Adipocyte (in vitro differentiated cells): ENCODE measurements at regions not wholly inside any gene's neighbourhood (a gene's known extent, or its start where the extent isn't known, plus 50 kb on each side); places are given as distances from the start of the nearest gene placed in this dataset.

Experiments used
- DNase-seq: peaks from one replicate; pipeline ENCODE4 v3.0.0-alpha.2; 2015; ENCODE audit warnings: low read depth
- H3K27me3 ChIP-seq: replicated peaks from 2 replicates; pipeline ENCODE4 v1.7.0; 2013; ENCODE audit warnings: mild to moderate bottlenecking, low read length, moderate library complexity; ENCODE audit not compliant: control insufficient read depth, insufficient read depth
- H3K36me3 ChIP-seq: 2 replicates; pipeline ENCODE4 v1.7.0; 2013; ENCODE audit warnings: low read length, mild to moderate bottlenecking, moderate library complexity; ENCODE audit not compliant: control insufficient read depth, insufficient read depth, severe bottlenecking
- H3K4me1 ChIP-seq: 2 replicates; pipeline ENCODE4 v1.7.0; 2013; ENCODE audit warnings: mild to moderate bottlenecking, low read length, moderate library complexity; ENCODE audit not compliant: control insufficient read depth, insufficient read depth
- H3K4me3 ChIP-seq: 2 replicates; pipeline ENCODE4 v1.7.0; 2013; ENCODE audit warnings: mild to moderate bottlenecking, low read length, moderate library complexity
- H3K9ac ChIP-seq: 2 replicates; pipeline ENCODE4 v1.7.0; 2013; ENCODE audit warnings: mild to moderate bottlenecking, low read length, moderate library complexity
- H3K9me3 ChIP-seq: 2 replicates; pipeline ENCODE4 v1.7.0; 2013; ENCODE audit warnings: mild to moderate bottlenecking, low read length, moderate library complexity; ENCODE audit not compliant: control insufficient read depth

DNA sequence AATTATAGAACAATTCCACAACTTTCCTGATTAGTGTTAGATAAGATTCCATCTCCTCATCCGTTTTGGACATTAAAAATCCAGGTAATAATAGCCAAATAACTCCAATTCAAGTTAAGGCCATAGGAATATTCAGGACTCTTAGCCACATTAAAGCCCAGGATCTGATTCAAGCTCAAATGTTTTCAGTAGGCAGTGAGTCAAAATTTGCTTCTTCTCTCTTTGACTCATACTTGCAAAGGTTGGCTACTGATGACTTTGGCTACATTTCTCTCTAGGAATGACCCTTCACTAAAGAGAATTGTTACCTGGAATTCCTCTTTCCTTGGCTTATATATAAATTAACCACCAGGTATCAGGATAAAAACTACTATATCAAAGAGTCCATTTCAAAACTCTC lies 354.9 kb upstream of the HS3ST1 start:
- no peak overlapping the region for H3K4me3 ChIP-seq
- no peaks in the 10 kb centered on the region for H3K27me3 ChIP-seq
- no peaks in the 10 kb centered on the region for H3K9me3 ChIP-seq
- H3K36me3 ChIP-seq = no peaks in the 10 kb centered on the region
- H3K4me1 ChIP-seq = no peaks in the 10 kb centered on the region
- no peak overlapping the region for H3K9ac ChIP-seq
- no peak for DNase-seq

DNA sequence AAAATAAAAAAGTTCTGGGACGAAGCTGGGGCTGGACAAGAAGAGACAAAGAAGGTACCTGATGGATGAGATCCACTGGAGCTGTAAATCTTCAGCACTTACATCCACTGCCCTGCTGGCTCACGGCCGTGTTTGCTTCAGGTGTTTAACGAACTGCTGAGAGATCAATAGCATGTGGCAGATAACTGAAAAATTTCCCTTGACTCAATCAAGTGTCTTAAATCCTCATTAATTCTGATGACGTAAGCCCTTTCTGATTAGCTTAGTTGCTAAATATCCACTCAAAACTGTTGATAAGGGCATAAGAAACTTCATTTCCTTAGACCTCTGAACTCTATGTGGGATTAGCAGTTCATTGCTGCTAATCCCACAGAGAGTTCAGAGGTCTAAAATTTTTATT lies 354.2 kb upstream of the HS3ST1 start:
- no peak for DNase-seq
- Histone ChIP-seq H3K27me3 (no peaks in the 10 kb centered on the region), H3K4me1 (no peaks in the 10 kb centered on the region), H3K4me3 (no peak overlapping the region), H3K9me3 (no peaks in the 10 kb centered on the region), H3K36me3 (no peaks in the 10 kb centered on the region), H3K9ac (no peak overlapping the region)

DNA sequence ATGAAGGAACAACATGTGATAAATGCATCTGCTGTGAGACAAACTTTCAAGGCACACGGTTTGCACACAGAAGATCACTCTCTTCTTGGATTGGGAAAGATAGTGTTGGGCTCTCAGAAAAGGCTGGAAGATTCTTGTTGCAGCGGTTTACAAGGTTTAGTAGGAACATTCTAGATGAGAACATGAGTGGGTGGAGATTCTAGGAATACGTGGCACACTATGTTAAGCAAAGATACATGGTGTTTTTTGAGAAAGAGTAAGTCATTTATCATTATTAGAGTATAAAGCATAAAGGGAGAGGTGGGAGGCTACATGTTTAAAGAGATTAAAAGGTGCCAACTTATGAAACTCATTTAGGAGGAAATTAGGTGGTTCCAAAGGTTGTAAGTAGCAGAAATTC lies 348.8 kb upstream of the HS3ST1 start:
- Histone ChIP-seq H3K9me3 (no peaks in the 10 kb centered on the region), H3K4me3 (no peak overlapping the region), H3K36me3 (no peaks in the 10 kb centered on the region), H3K9ac (no peak overlapping the region), H3K27me3 (no peaks in the 10 kb centered on the region), H3K4me1 (peaks cover 13% of the 10 kb centered on the region)
- DNase-seq = no peak

DNA sequence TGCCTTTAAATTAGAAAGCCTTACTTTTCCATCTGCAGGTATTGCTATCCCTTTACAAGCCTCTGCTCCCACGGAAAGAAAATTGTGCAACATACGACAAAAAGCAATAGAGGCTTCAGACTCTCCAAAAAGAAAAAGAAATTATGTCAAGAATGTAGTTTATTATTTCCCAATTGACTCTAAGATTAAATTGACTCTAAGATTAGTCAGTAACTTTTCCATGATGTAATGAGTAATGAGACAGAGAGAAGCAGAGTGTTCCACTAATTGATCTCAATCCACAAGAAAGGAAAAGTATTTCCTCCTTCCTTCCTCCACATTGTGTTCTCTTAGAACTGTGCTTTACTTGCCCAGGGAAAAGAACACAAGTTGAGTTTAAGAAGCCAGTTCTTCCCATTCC lies 345.7 kb upstream of the HS3ST1 start:
- Histone ChIP-seq H3K27me3 (no peaks in the 10 kb centered on the region), H3K9me3 (no peaks in the 10 kb centered on the region), H3K4me1 (peaks cover 20% of the 10 kb centered on the region), H3K9ac (no peak overlapping the region), H3K4me3 (no peak overlapping the region), H3K36me3 (no peaks in the 10 kb centered on the region)
- peak; percentile 72 for DNase-seq

DNA sequence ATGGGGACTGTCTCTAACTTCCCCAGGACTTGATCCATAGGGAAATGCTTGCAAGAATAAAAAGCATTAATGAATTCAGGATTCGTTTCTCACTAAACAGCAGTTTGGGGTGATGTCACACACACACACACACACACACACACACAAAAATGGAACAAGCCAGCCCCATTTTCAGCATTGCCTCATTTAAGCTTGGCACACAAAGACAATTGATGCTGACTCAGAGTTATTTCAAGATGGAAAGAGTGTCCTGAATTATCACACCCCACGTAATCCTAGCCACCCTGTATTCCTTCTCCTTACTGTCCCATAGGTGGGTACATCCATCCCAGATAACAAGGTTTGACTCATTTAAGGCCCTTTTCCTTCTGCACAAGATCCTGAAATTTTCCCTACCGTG lies 345.1 kb upstream of the HS3ST1 start:
- H3K27me3 ChIP-seq = no peaks in the 10 kb centered on the region
- peak; percentile 4 for DNase-seq
- H3K36me3 ChIP-seq = no peaks in the 10 kb centered on the region

DNA sequence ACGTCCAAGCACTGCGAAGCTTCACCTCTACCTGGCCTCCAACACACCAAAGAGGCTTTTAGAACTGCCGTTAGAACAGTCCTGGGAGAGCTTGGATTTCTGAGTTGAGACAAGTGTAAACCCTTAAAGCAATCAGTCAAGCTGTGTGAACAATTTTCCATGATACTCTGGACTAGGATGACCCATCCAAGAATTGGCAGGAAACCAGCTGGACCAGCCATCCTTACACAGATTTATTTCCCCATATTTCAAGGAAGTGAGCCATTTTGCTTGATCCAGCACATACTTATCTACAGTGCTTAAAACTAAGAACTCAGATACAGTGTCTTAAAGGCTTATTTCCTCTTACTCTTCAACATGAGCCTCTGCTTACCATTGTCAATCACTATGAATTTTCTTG lies 340.7 kb upstream of the HS3ST1 start:
- H3K4me3 ChIP-seq = no peak overlapping the region
- H3K36me3 ChIP-seq = no peaks in the 10 kb centered on the region
- DNase-seq = no peak
- H3K9ac ChIP-seq = no peak overlapping the region
- H3K4me1 ChIP-seq = peaks cover 25% of the 10 kb centered on the region
- H3K9me3 ChIP-seq = no peaks in the 10 kb centered on the region
- H3K27me3 ChIP-seq = no peaks in the 10 kb centered on the region

More for the DNA sequence above, 345.1 kb upstream of the HS3ST1 start:
- H3K9ac ChIP-seq = no peak overlapping the region
- no peak overlapping the region for H3K4me3 ChIP-seq
- H3K4me1 ChIP-seq = peaks cover 24% of the 10 kb centered on the region
- no peaks in the 10 kb centered on the region for H3K9me3 ChIP-seq

DNA sequence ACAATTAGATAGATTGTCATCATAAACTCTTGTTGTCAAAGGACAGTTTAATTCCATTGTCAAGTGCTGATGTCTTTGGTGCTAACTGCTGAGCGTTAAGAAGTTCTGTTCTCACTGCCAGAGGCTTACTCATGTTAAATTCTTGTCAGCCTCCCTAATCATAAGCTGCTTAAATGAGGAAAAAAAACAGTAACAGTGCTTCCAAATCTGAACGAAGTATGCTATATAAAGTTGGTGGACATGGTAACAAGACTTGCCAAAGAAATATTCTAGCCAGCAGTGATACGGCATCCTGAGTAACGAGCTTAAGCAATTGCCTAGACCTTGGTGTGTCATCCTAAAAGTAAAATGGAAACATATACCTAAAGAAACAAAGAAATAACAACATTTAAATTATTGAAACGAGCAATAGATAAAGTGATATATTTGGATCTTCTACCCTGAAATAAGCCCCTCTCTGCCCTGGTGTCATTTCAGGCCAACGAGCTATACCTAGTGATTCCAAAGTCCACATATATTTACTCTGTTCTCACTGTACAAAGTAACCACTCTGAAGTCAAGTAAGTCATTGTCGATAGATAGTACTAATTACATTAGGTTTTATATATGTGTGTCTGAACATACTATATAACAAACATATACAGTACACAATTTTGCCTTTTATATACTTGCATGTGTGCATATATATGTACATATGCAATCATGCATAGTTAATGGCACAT lies 339.7 kb upstream of the HS3ST1 start:
- Histone ChIP-seq H3K27me3 (no peaks in the 10 kb centered on the region), H3K4me1 (peaks cover 16% of the 10 kb centered on the region), H3K4me3 (no peak overlapping the region), H3K9me3 (no peaks in the 10 kb centered on the region), H3K36me3 (no peaks in the 10 kb centered on the region), H3K9ac (no peak overlapping the region)
- DNase-seq = no peak

DNA sequence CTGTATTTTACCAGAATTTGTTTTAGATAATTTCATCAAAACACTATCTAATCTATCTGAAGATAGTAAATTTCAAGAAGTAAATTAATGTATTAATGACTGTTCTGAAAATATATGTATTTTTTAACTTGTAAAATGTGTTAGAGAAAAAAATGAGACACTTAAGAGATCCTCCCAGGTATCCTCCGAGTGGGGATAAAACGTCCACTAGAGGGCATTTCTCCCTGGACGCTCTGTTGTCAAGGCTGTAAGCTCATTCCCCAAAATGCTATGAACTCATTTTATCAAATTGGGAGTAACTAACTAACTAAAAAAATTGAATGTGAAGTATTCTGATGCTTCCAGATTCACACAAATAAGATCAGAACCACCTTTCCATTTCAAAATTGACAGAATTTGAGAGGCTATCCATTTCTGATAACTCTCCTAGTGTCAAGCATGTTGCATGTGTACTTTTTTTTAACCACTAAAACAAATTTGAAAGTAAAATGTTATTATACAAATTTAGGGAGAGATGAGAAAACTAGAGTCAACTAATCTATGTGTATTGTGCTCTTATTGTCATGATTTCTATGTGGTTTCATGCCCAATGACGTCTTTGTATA lies 337.3 kb upstream of the HS3ST1 start:
- no peak overlapping the region for H3K4me3 ChIP-seq
- H3K9me3 ChIP-seq = no peaks in the 10 kb centered on the region
- no peaks in the 10 kb centered on the region for H3K36me3 ChIP-seq
- H3K27me3 ChIP-seq = no peaks in the 10 kb centered on the region
- DNase-seq = peak; percentile 67
- peaks cover 16% of the 10 kb centered on the region for H3K4me1 ChIP-seq
- no peak overlapping the region for H3K9ac ChIP-seq

DNA sequence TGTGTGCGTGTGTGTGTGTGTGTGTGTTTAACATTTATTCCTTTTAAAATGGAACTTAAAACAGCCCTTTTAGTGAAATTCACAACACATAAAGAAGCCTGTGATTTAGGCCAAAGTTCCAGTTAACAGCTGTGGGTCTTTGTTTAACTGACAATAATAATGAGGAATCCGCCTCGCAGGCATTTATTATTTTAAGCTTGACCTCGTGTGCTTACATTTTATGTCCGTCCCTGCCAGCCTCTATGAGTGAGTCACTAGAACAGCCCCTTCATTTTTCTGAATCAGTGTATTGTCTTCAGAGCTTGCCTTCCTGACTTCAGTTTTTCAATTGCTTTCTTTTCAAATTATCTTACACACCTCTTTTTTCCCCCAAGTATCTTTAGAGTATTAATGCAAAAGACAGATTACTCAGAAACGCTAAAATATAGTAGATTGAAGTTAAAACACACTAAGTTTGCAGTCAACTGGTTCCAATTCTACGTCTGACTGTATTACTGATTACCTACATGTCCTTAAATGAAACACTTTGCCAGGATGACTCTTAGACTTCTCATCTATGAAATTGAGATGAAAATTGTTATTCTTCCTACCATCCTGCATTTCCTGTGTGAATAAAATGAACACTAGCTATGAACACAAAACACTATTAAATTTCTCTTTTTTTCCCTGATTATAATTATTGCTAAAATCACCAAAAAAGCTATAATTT lies 319.6 kb upstream of the HS3ST1 start:
- H3K27me3 ChIP-seq = no peaks in the 10 kb centered on the region
- no peak overlapping the region for H3K9ac ChIP-seq
- peak; percentile 82 for DNase-seq
- H3K9me3 ChIP-seq = no peaks in the 10 kb centered on the region
- H3K4me3 ChIP-seq = no peak overlapping the region
- no peaks in the 10 kb centered on the region for H3K36me3 ChIP-seq
- H3K4me1 ChIP-seq = peaks cover 5% of the 10 kb centered on the region

DNA sequence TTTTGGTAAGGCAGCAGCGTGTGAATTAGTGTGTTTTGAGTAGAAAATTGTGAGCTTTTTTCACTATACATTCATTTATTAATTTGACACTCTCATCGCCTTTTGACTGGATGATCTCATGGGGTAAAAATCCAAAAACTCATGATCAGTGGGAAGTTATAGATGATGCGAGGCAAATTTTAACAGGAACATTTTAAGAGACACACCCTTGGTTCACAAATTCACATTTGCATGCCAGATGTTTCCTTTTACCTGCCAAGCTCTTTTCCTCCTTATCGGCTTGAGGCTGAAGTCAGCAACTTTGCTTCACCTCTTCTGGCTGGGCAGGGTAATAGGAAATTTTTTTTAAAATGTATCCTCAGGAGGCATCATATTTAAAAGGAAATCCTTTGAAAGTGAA lies 318.0 kb upstream of the HS3ST1 start:
- no peaks in the 10 kb centered on the region for H3K27me3 ChIP-seq
- H3K4me3 ChIP-seq = no peak overlapping the region
- peaks cover 10% of the 10 kb centered on the region for H3K4me1 ChIP-seq
- no peak for DNase-seq
- no peaks in the 10 kb centered on the region for H3K36me3 ChIP-seq
- H3K9me3 ChIP-seq = no peaks in the 10 kb centered on the region
- no peak overlapping the region for H3K9ac ChIP-seq

DNA sequence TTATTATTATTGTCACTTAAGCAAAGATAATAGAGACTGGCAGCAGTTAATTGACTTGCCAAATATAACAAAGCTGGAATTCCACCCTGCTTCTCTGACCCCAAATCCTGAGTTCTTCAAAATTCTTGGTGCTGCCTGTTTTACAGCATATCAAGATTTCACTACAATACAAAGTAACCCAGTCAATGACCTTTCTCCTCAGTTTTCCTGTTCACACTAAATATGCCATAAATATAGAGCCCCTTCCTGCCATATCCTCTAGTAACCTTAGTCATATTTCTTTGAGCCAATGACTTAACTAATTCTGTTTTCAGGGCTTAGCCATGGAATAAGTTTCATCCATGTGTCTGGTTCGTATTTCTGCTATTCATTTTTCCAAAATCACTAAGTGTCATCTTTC lies 315.3 kb upstream of the HS3ST1 start:
- DNase-seq = no peak
- Histone ChIP-seq H3K36me3 (no peaks in the 10 kb centered on the region), H3K4me1 (peaks cover 18% of the 10 kb centered on the region), H3K9me3 (no peaks in the 10 kb centered on the region), H3K4me3 (no peak overlapping the region), H3K27me3 (no peaks in the 10 kb centered on the region), H3K9ac (no peak overlapping the region)
